ENCODE measurements at regions not wholly inside any gene's neighbourhood (a gene's known extent, or its start where the extent isn't known, plus 50 kb on each side); places are given as distances from the start of the nearest gene placed in this dataset.
A peak's percentile ranks its signal among the peaks of the same experiment; 100 is the strongest.

DNA sequence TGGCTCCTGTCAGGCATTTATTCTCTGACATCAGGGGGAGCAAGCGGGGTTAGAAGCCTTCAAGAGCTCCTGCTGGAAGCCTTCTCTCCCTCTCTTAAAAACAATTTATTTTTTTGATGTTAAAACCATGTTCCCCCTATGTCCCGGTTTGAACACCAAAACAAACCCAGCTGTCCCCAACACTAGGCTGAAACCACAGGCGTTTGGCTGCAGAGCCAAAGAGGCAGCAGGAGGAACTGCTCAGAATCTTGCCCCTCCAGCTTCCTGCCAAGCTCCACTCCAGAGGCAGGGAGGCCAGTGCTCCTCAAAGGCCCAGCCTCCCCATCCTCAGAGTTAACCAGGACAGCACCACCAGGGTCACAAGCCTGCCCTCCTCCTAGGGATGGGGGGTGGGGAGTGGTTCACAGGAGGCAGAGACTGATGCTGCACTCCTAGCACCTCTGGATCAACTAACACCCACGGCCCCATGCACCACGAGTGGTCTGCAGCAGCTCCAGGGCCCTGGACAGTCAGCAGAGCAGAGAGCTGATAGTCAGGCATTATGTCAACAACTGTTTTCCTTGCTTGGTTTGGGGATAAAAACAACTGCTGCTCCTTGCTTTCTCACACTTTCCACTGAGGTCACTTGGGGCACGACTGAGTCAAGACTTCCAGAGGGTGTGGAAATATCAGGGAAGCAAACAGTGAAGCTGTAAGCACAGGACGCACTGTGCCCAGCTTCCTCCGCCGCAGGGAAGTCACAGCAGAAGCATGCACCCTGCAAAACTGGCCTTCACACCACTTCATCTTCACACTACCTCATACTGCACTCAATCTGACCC is 96.5 kb upstream of the ADRA1B start:
- no peaks in the 10 kb centered on the region for H4K20me1 ChIP-seq (ENCODE audit: insufficient read depth, low read length)
- DNase-seq (ENCODE audit: insufficient read length, low spot score, missing footprints), result no peak
- peak overlapping the region; percentile 46 for H2AFZ ChIP-seq (ENCODE audit: low read length)
- no peak overlapping the region for H3K27ac ChIP-seq (ENCODE audit: low read depth, low read length)
- H3K27me3 ChIP-seq (ENCODE audit: insufficient read depth, low read length), result no peaks in the 10 kb centered on the region
- H3K79me2 ChIP-seq (ENCODE audit: insufficient read depth, low read length), result no peaks in the 10 kb centered on the region
- peaks cover 17% of the 10 kb centered on the region for H3K4me1 ChIP-seq (ENCODE audit: insufficient read depth, low read length)
- no peaks in the 10 kb centered on the region for H3K9me3 ChIP-seq (ENCODE audit: low read depth, low read length)
- H3K36me3 ChIP-seq (ENCODE audit: insufficient read depth, low read length), result no peaks in the 10 kb centered on the region
- TF ChIP-seq, protein P1, sequence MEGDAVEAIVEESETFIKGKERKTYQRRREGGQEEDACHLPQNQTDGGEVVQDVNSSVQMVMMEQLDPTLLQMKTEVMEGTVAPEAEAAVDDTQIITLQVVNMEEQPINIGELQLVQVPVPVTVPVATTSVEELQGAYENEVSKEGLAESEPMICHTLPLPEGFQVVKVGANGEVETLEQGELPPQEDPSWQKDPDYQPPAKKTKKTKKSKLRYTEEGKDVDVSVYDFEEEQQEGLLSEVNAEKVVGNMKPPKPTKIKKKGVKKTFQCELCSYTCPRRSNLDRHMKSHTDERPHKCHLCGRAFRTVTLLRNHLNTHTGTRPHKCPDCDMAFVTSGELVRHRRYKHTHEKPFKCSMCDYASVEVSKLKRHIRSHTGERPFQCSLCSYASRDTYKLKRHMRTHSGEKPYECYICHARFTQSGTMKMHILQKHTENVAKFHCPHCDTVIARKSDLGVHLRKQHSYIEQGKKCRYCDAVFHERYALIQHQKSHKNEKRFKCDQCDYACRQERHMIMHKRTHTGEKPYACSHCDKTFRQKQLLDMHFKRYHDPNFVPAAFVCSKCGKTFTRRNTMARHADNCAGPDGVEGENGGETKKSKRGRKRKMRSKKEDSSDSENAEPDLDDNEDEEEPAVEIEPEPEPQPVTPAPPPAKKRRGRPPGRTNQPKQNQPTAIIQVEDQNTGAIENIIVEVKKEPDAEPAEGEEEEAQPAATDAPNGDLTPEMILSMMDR (IDR thresholded peaks at IDR 0.05; ENCODE audit: extremely low read depth, low read depth, low read length), result no peak
- H3K4me3 ChIP-seq (ENCODE audit: insufficient read depth, low read length), result no peak overlapping the region
- no peak overlapping the region for H3K4me2 ChIP-seq (ENCODE audit: insufficient read depth, low read length)

DNA sequence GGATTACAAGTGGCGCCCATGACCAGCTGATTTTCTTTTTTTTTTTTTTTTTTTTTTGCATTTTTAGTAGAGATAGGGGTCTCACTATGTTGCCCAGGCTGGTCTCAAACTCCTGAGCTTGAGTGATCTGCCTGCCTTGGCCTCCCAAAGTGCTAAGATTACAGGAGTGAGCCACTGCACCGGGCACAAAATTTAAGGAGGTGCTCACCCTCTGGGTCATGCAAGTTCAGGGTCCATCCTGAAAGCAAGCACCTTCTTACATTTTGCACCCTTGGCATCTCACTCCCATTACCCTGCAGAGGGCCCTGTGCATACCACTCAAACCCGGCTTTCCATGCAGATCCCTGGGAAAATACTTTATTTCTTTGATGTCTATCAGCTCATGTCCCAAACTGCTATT is 95.6 kb upstream of the ADRA1B start:
- Histone ChIP-seq H3K4me1 (ENCODE audit: insufficient read depth, low read length) (peaks cover 14% of the 10 kb centered on the region), H3K36me3 (ENCODE audit: insufficient read depth, low read length) (no peaks in the 10 kb centered on the region), H3K9me3 (ENCODE audit: low read depth, low read length) (no peaks in the 10 kb centered on the region), H3K27me3 (ENCODE audit: insufficient read depth, low read length) (no peaks in the 10 kb centered on the region), H3K27ac (ENCODE audit: low read depth, low read length) (no peak overlapping the region), H4K20me1 (ENCODE audit: insufficient read depth, low read length) (no peaks in the 10 kb centered on the region), H2AFZ (ENCODE audit: low read length) (no peak overlapping the region), H3K4me3 (ENCODE audit: insufficient read depth, low read length) (no peak overlapping the region), H3K4me2 (ENCODE audit: insufficient read depth, low read length) (no peak overlapping the region), H3K79me2 (ENCODE audit: insufficient read depth, low read length) (no peaks in the 10 kb centered on the region)
- DNase-seq (ENCODE audit: insufficient read length, low spot score, missing footprints), result no peak
- TF ChIP-seq, protein P1 (IDR thresholded peaks at IDR 0.05; ENCODE audit: extremely low read depth, low read depth, low read length), result no peak

DNA sequence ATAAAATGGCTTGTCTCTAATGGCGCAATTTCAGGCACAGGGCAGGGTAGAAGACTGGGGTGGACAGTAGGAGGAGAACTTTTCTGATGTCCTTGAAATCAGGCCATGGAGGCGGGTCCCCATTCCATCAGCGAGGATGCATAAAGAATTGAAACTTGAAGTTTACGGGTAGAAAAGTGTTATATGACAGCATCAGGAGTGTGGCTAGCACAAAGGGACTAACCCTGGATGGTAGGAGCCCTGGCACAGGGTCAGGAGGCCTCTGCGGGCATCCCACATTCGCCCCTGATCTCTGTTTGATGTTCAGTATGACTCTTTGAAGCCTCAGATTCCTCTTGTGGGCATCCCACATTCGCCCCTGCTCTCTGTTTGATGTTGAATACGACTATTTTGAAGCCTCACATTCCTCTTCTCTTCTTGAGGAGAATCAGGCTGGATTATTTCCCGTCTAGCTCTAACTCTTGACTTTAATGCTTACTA is 94.8 kb upstream of the ADRA1B start:
- TF ChIP-seq, protein P1 (IDR thresholded peaks at IDR 0.05; ENCODE audit: extremely low read depth, low read depth, low read length), result no peak
- H3K79me2 ChIP-seq (ENCODE audit: insufficient read depth, low read length), result no peaks in the 10 kb centered on the region
- peaks cover 15% of the 10 kb centered on the region for H3K4me1 ChIP-seq (ENCODE audit: insufficient read depth, low read length)
- H3K27ac ChIP-seq (ENCODE audit: low read depth, low read length), result no peak overlapping the region
- DNase-seq (ENCODE audit: insufficient read length, low spot score, missing footprints), result peak; percentile 51
- no peaks in the 10 kb centered on the region for H3K36me3 ChIP-seq (ENCODE audit: insufficient read depth, low read length)
- H3K27me3 ChIP-seq (ENCODE audit: insufficient read depth, low read length), result no peaks in the 10 kb centered on the region
- no peak overlapping the region for H2AFZ ChIP-seq (ENCODE audit: low read length)
- no peak overlapping the region for H3K4me3 ChIP-seq (ENCODE audit: insufficient read depth, low read length)
- no peaks in the 10 kb centered on the region for H3K9me3 ChIP-seq (ENCODE audit: low read depth, low read length)
- no peak overlapping the region for H3K4me2 ChIP-seq (ENCODE audit: insufficient read depth, low read length)
- no peaks in the 10 kb centered on the region for H4K20me1 ChIP-seq (ENCODE audit: insufficient read depth, low read length)

All from osteoblast (primary cell).